GM21529 (cell line): ENCODE measurements at regions not wholly inside any gene's neighbourhood (a gene's known extent, or its start where the extent isn't known, plus 50 kb on each side); places are given as distances from the start of the nearest gene placed in this dataset.

Source experiments
- ATAC-seq: cut with Tn5 transposase; IDR thresholded peaks from one replicate; pipeline ENCODE4 v1.9.1; 2021; ENCODE audit not compliant: unreplicated experiment

- ATAC-seq = no peak
Measured at GRCh38 chr10:10794791-10795191, 222.9 kb upstream of the CELF2 start.

GRCh38 chr10:10796061-10796773 lies 221.5 kb upstream of the CELF2 start:
- ATAC-seq = no peak

- ATAC-seq = no peak
Measured at GRCh38 chr10:10796774-10797415, 220.8 kb upstream of the CELF2 start.

GRCh38 chr10:10797513-10797912 lies 220.2 kb upstream of the CELF2 start:
- no peak for ATAC-seq

- ATAC-seq = no peak
Measured at GRCh38 chr10:10798102-10798863, 219.4 kb upstream of the CELF2 start.

- no peak for ATAC-seq
Measured at GRCh38 chr10:10798864-10799192, 218.8 kb upstream of the CELF2 start.

- ATAC-seq = no peak
Measured at GRCh38 chr10:10800961-10801360, 216.7 kb upstream of the CELF2 start.

GRCh38 chr10:10803278-10803677 lies 214.4 kb upstream of the CELF2 start:
- no peak for ATAC-seq

GRCh38 chr10:10804061-10804460 lies 213.6 kb upstream of the CELF2 start:
- ATAC-seq = no peak

GRCh38 chr10:10804998-10805740 lies 212.5 kb upstream of the CELF2 start:
- ATAC-seq = no peak

- ATAC-seq = no peak
Measured at GRCh38 chr10:10807106-10807505, 210.6 kb upstream of the CELF2 start.

GRCh38 chr10:10811562-10811961 lies 206.1 kb upstream of the CELF2 start:
- no peak for ATAC-seq

GRCh38 chr10:10813656-10814055 lies 204.0 kb upstream of the CELF2 start:
- ATAC-seq = no peak

- ATAC-seq = no peak
Measured at GRCh38 chr10:10814069-10814468, 203.6 kb upstream of the CELF2 start.

GRCh38 chr10:10816447-10816846 lies 201.2 kb upstream of the CELF2 start:
- no peak for ATAC-seq

GRCh38 chr10:10817609-10818008 lies 200.1 kb upstream of the CELF2 start:
- no peak for ATAC-seq

GRCh38 chr10:10818082-10818481 lies 199.6 kb upstream of the CELF2 start:
- ATAC-seq = no peak

GRCh38 chr10:10819206-10819856 lies 198.3 kb upstream of the CELF2 start:
- ATAC-seq = no peak

GRCh38 chr10:10821926-10822325 lies 195.7 kb upstream of the CELF2 start:
- no peak for ATAC-seq

GRCh38 chr10:10824591-10825148 lies 193.0 kb upstream of the CELF2 start:
- no peak for ATAC-seq

GRCh38 chr10:10826125-10826524 lies 191.5 kb upstream of the CELF2 start:
- no peak for ATAC-seq
